ENCODE measurements at regions not wholly inside any gene's neighbourhood (a gene's known extent, or its start where the extent isn't known, plus 50 kb on each side); places are given as distances from the start of the nearest gene placed in this dataset. TPM values are rescaled to one million over a fixed set of nuclear protein-coding genes. Genes with fewer than 3 reads are reported as not detected.

DNA sequence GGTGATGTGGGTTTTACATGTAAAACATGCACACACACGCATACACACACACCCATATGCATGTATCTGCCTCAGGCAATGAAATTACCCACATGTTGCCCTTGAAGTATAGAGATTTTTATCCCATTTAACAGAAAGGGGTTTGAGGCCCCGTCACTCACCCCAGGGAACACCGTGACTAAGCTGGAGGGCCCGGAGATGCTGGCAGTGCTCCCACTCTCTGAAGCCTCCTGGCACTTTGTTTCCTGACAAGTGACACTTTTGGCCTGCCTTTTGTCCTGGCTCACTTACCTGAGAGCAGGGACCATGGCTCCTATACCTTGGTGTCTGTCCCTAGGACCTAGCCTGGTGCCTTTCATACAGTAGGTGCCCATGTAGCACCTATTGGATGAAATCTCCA is 50.0 kb upstream of the TNRC6C start:
- Histone ChIP-seq H3K9ac (ENCODE audit: low read depth, low read length, poor library complexity) (no peak overlapping the region), H3K9me3 (replicated peaks in 1 of 2; ENCODE audit: control insufficient read depth in 2 of 2, insufficient read depth in 1 of 2, low read depth in 1 of 2, low read length in 2 of 2) (no peaks in the 10 kb centered on the region), H2BK120ac (ENCODE audit: low read depth, low read length) (no peak overlapping the region), H2BK15ac (ENCODE audit: low read length) (no peak overlapping the region), H2BK12ac (ENCODE audit: low read length) (no peak overlapping the region), H3K4ac (ENCODE audit: low read length) (no peak overlapping the region), H3K4me3 (ENCODE audit: low read length in 2 of 2) (no peak overlapping the region), H2AK5ac (ENCODE audit: low read depth, low read length) (no peak overlapping the region), H3K27ac (replicated peaks; ENCODE audit: low read length) (no peak overlapping the region), H3K27me3 (ENCODE audit: control insufficient read depth in 3 of 3, insufficient read depth in 3 of 3, low read depth in 1 of 3, low read length in 3 of 3) (peaks cover 0 to 7% (median 0%) of the 10 kb centered on the region in 3 experiments), H3K23ac (ENCODE audit: low read depth, low read length, poor library complexity) (no peak overlapping the region), H3K36me3 (replicated peaks in 1 of 2; ENCODE audit: control insufficient read depth in 2 of 2, insufficient read depth in 2 of 2, low read length in 2 of 2) (no peaks in the 10 kb centered on the region), H3K14ac (ENCODE audit: low read length) (no peak overlapping the region), H3K79me1 (ENCODE audit: low read depth, low read length) (no peaks in the 10 kb centered on the region), H2BK5ac (ENCODE audit: low read length) (no peak overlapping the region), H4K91ac (ENCODE audit: low read depth, low read length, poor library complexity) (no peak overlapping the region), H3K18ac (ENCODE audit: low read length) (no peak overlapping the region), H4K8ac (ENCODE audit: low read depth, low read length) (no peak overlapping the region), H3K4me2 (ENCODE audit: insufficient read depth, low read length, poor library complexity, severe bottlenecking) (no peak overlapping the region), H3K4me1 (ENCODE audit: control insufficient read depth in 2 of 2, insufficient read depth in 1 of 2, low read depth in 1 of 2, low read length in 2 of 2) (no peaks in the 10 kb centered on the region), H2AFZ (ENCODE audit: low read length) (no peak overlapping the region)
- WGBS, 2 donors (ENCODE audit: extremely low coverage in 2 of 2, insufficient read length in 2 of 2, insufficient replicate concordance in 1 of 2): no CpG with 5 or more reads among the region's 4 CpGs
- DNase-seq (ENCODE audit: low spot score): no peak

Small RNA genes in the stretch of these regions (small RNA-seq; reads per million reads assigned to genes)
- gene MIR4316 (ENCODE audit: insufficient read depth) (not detected), gene RF00019 (ENCODE audit: insufficient read depth) (not detected)
